GM12892 (cell line): ENCODE measurements at regions not wholly inside any gene's neighbourhood (a gene's known extent, or its start where the extent isn't known, plus 50 kb on each side); places are given as distances from the start of the nearest gene placed in this dataset.
"Not testable (repeated sequence)": the region's sequence is repeated elsewhere in the genome, so short reads cannot be mapped to it uniquely, and the experiment has no call there.

Source experiments
- DNase-seq: peaks from one replicate; pipeline ENCODE4 v3.0.0; 2011; ENCODE audit not compliant: insufficient read length
- FAIRE-seq: peaks from 2 replicates; lab custom pipeline; 2011; peaks lifted over from hg19 to GRCh38; lab: Jason Lieb, UNC
- POLR2A ChIP-seq: IDR thresholded peaks from 2 replicates; pipeline ENCODE4 v1.6.1; 2011; ENCODE audit warnings: low read depth, low read length, control low read depth
- POLR2AphosphoS5 ChIP-seq: IDR thresholded peaks from 2 replicates; pipeline ENCODE4 v1.6.1; 2011; ENCODE audit warnings: low read depth, low read length, control low read depth
- TAF1 ChIP-seq: IDR thresholded peaks from 2 replicates; pipeline ENCODE4 v1.6.1; 2011; ENCODE audit warnings: low read depth, mild to moderate bottlenecking, control low read depth, low read length, borderline replicate concordance

DNA sequence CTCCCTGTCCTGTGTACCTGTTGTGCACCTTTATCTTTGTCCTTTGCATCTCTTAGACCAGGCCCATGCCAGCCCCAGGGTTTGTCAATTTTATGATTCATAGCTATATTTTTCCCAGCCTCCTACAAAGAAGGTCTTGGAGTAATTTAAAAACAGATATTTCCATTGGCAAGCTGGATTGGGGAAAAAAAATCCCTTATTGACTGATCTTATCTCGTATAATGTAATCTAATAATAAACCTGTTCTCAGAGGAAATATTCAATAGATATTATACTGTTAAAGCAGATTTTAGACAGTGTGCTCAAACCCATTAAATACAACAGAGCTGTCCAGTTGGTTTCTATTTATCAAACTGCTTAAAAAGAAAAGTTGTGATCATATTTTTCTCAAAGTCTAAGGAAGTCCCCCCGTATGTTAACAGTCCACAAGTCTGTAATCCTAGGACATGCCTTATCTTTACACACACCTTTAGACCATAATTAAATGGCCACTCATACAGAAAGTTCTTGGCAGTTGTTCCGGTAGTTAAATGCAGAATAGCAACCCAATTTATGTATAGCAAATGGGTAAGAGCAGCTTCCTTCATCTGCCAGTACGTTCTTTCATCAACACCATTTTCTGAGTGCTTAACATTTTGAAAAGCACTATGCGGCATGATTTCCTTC is 700.9 kb upstream of the NR2F2 start:
- DNase-seq (no peak), FAIRE-seq (no peak)
- TF ChIP-seq POLR2A (no peak), POLR2AphosphoS5 (no peak), TAF1 (no peak)

DNA sequence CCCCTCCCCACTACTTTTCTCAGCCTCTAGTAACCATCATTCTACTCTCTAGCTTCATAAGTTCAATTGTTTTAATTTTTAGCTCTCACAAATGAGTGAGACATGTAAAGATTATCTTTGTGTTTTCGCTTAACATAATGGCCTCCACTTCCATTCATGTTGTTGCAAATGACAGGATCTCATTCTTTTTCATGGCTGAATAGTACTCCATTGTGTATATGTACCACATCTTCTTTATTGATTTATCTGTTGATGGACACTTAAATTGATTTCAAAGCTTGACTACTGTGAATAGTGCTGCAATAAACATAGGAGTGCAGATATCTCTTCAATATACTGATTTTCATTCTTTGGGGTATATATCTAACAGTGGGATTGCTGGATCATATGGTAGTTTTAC is 699.8 kb upstream of the NR2F2 start:
- no peak for TF ChIP-seq POLR2AphosphoS5
- TF ChIP-seq POLR2A = no peak
- no peak for TF ChIP-seq TAF1
- no peak for DNase-seq
- no peak for FAIRE-seq

DNA sequence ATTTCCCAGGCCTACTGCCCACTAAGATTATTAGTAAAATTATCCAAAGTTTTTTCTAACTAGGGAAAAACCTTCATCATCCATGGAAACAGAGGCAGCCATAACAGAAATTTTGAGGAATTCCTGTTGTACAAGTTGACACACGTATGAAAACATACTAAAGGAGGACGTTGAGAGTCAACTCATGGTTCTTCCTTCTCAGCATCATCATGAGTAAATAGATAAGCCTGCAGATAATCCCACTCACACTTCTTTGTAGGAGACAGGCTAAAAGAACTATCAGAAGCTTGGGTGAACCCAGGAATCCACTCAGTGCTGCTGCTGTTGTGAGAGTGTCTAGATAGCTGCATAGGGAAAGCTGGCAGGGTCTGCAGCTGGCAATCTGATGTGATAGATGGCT is 694.8 kb upstream of the NR2F2 start:
- DNase-seq = no peak
- FAIRE-seq = no peak
- TF ChIP-seq TAF1 = no peak
- no peak for TF ChIP-seq POLR2A
- no peak for TF ChIP-seq POLR2AphosphoS5

DNA sequence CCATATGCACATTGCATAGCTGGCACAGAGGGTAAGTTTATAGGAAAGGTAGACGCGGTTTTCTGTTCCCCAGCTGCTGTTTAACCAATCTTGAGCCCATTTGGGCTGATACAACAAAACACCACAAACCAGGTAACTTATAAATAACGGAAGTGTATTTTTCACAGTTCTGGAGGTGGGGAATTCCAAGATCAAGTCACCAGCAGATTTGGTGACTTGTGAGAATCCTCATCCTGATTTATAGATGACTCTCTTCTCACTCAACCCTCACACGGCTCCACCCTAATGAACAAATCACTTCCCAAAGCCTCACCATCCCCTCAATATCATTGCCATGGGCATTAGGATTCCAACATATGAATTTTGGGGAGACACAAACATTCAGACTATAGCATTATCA is 694.4 kb upstream of the NR2F2 start:
- TF ChIP-seq POLR2AphosphoS5 = no peak
- no peak for TF ChIP-seq TAF1
- TF ChIP-seq POLR2A = no peak
- FAIRE-seq (no peak), DNase-seq (no peak)

DNA sequence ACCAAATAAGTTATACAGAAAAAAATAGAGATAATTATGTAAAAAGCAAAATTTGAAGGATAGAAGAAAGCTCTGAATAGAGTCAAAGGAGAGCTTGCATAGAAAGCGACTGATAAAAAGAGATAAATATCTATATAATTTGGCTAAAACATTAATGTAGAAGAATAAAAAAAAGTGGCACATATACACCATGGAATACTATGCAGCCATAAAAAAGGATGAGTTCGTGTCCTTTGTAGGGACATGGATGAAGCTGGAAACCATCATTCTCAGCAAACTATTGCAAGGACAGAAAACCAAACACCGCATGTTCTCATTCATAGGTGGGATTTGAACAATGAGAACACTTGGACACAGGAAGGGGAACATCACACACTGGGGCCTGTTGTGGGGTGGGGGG is 693.3 kb upstream of the NR2F2 start:
- FAIRE-seq, DNase-seq: not testable (repeated sequence)

DNA sequence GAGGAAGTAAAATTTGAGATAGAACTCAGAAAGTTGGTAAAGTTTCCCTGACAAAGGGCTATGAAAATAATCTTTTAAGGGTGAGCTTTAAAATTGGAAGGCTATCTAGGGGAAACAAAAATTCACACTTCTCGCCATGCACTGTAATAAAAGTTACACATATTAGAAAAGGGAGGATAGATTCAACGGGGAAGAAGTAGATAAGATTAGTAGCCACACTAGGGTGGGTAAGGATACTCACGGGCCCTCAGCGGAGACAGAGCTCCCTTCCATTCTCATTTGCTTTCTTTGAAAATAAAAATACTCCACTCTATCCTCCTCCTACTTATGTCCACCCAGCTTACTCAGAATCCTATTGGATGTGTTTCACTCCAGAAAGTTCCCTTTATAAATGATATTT is 691.3 kb upstream of the NR2F2 start:
- TF ChIP-seq TAF1 (no peak), POLR2AphosphoS5 (no peak), POLR2A (no peak)
- FAIRE-seq (no peak), DNase-seq (no peak)

DNA sequence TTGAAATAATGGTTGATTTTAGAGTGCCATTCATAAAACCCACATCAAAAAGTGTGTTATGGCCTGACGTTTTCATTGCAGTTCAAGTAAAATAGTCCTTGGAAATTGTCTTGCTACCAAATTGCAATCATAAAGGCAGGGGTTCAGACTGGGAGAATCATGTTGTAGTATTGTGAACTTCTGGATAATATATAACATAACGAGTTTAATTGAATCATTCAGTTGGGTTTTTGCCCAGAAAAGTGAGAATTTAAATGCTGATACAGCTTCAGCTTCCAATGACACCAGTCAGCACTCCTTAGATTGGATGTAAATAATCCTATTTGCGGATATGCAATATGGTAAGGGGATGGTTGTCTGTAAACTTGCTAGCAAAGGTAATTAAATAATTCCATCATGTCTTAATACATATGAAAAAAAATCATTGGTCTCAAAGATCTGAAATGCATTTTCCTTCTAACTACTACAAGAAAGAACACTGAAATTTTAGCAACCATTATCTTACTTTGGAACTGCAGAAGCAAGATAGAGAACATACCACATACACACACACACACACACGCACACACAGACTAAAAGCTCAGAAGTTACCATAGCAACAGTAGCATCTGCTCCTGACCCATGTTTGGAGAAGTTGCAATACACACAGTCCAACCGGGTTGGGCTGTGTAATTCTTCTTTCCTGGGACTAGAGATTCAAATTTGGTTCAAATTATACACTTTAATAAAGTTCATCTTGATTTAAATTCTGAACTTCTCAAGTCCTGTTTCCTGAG is 686.2 kb upstream of the NR2F2 start:
- FAIRE-seq (no peak), DNase-seq (no peak)
- TF ChIP-seq POLR2AphosphoS5 = no peak
- no peak for TF ChIP-seq POLR2A
- no peak for TF ChIP-seq TAF1

DNA sequence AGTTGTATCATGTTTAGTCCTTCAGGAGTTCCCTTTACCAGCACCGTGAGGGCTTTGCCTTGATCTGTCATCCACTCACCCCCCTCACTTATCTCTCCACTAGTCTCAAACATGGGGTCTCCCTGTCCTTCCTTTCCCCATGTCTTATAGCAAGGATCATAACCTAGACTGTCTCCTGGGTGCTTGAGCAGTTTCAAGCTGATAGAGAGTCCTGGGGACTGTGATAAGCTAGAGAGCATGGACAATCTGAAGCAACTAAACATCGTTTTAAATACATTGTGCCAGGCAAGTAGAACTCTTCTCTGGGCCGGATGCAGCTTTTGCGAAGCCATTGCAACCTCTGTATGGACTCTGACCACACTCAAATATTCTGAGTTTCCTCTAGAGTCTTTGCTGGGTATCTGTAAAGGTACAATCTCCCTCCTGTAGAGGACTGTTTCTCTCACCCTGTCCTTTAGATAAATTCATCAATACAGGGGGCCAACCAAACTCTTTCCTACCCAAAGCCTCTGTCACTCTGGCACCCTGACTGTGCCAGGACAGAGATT is 684.6 kb upstream of the NR2F2 start:
- no peak for DNase-seq
- TF ChIP-seq POLR2A (no peak), POLR2AphosphoS5 (no peak), TAF1 (no peak)
- FAIRE-seq = no peak

DNA sequence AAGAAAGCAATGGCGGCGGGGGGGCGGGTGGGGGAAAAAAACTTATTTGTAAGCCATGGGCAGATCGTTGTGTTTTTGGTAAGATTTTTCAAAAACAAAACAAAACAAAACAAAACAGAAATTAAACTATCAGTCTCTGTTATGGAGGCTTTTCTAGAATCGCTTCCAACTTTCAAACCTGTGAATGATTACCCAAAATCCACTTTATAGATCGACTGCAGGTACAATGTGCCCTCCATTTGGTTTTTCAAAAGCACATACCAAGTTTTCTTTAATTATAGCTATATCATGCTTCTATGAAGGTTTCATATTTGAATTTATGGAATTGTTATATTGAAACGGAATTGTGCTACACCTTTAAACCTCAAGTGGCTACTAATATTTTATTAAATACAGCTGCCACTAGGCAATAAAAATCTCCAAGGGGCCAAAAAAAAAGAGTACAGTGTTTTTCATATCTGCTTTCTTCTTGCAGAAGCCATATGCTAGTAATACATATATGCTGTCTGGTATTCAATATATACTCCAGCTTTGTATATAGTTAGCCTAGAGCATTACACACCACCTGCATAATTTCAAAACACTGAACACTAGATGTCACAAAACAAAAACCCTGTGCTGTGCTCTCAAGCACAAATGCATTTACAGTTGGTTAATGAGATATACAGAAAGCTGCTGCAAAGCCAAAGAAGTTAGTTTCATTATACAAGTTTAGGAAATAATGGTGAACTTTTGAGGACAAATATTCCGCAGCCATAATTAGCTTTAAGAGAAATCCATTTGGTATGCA is 683.8 kb upstream of the NR2F2 start:
- FAIRE-seq (no peak), DNase-seq (no peak)
- TF ChIP-seq POLR2AphosphoS5 = no peak
- TF ChIP-seq POLR2A = no peak
- TF ChIP-seq TAF1 = no peak

DNA sequence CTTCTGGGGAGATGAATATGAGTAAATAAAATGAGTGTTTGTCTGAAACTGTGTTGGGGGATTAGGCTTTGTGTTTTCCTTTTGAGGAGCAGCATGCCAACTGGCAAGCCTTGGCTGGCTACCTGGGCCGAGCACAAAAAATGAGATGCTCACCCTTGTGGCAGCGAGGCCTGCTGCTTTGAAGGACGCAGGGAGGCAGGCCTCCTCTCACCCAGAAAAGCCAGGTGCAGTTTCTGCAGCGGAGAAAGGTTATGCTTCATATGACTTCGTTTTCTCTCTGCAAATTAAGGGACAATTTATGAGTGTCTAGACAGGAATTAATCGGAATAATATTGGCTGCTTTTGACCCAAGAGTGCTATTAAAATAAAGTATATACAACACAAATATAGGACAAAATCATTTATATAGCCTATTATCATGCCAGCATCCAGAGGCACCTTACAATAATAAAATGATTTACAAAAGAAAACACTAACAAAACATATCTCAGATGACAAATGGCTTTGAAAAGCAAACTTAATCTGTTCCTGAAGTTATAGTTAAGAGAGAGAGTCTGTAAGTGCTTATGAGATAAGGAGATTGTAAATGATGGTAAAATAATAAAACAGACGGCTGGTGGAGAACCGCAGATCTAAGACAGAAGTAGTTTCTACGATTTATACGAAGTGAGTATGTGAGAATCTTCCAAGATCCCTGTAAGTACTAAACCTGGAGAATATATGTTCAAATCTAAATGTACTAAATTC is 682.8 kb upstream of the NR2F2 start:
- no peak for DNase-seq
- TF ChIP-seq POLR2A (no peak), TAF1 (no peak), POLR2AphosphoS5 (no peak)
- FAIRE-seq = no peak

DNA sequence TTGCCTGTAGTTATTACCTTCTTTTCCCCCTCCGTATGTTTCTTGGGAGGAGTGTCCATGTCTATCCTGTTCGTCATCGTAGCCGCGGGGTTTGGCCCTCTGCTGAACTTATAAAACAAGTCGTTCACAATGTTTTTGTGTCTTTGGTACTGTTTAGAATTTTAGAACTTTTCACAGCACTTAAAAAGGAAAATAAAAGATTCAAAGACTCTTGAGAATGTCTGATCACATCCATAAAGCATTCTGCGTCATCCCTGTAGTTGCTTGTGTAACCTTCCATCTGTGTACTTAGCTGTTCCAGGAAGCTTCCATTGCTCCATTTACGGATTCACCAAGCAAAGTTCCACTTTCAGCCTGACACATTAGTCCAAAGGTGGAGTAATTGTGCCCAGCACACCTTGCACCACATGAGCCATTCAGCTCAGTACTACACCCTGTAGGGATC is 677.1 kb upstream of the NR2F2 start:
- TF ChIP-seq TAF1 (no peak), POLR2AphosphoS5 (no peak), POLR2A (no peak)
- FAIRE-seq (no peak), DNase-seq (no peak)

DNA sequence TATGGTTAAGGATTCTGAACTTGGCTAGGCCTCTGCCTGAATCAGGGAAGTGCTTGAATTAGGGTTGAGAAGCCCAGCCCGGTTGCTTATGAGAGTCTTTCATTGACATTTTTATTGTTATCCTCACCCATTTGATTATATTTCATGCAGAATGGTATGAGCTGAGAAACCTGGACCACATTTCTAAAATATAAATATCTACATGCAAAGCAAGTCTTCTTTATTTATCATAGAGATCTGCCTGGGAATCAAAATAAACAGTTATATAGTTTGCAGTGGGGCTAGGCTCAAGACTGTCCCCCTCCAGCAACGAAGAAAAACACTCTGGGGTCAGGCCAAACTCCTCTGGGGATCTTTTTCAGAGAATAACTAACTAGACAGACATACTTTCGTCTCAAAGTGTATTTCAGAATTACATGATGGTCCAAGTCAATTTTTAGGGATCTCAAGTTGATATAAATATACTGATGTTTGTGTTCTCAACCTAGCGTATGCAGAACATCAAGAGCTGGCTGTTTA is 675.4 kb upstream of the NR2F2 start:
- DNase-seq (no peak), FAIRE-seq (no peak)
- TF ChIP-seq POLR2AphosphoS5 (no peak), TAF1 (no peak), POLR2A (no peak)
